ENCODE measurements at regions not wholly inside any gene's neighbourhood (a gene's known extent, or its start where the extent isn't known, plus 50 kb on each side); places are given as distances from the start of the nearest gene placed in this dataset.

DNA sequence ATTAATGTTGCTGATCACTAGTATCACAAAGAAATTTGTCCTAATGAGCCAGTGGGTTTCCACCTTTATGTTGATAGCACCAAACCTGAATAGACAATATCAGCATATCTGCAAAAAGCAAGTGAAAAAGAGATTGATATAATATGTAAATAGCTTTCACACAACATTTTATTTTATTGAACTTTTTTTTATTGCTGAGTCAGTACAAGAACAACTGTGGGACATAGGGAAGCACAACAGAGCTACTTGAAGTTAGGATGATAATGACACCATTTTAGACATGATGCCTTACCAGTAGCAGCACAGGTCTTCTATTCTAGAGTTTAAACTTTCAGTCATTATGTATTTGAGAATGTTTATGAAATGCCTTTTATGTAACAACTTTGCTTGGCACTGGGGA, 554.1 kb upstream of the SETBP1 start:
- Mint-ChIP-seq H3K36me3 (no peaks in the 10 kb centered on the region), H3K4me1 (no peaks in the 10 kb centered on the region), H3K27me3 (ENCODE audit: low read depth) (no peaks in the 10 kb centered on the region), H3K4me3 (no peak overlapping the region), H3K9me3 (no peaks in the 10 kb centered on the region), H3K27ac (no peak overlapping the region)
- ATAC-seq (no peak), DNase-seq (ENCODE audit: low spot score) (no peak)
- POLR2A ChIA-PET = interaction anchor here (0.5 kb wide), 1 partner anchor 17 kb away, joined by 3 read pairs; no protein-coding TSS in a partner anchor
- CTCF ChIA-PET = no interaction called here
- TF ChIP-seq ZNF671 (CRISPR knock-in tag; IDR thresholded peaks at IDR 0.05) (no peak), TCF7 (CRISPR knock-in tag; IDR thresholded peaks at IDR 0.05; ENCODE audit: low read depth) (no peak), MYBL2 (CRISPR knock-in tag; IDR thresholded peaks at IDR 0.05) (no peak), JAZF1 (CRISPR knock-in tag; IDR thresholded peaks at IDR 0.05) (no peak), FOXP1 (CRISPR knock-in tag; IDR thresholded peaks at IDR 0.05; ENCODE audit: borderline replicate concordance) (no peak), ZNF138 (CRISPR knock-in tag; conservative IDR thresholded peaks at IDR 0.05) (no peak), ETV6 (CRISPR knock-in tag; IDR thresholded peaks at IDR 0.05) (no peak), GTF2I (CRISPR knock-in tag; conservative IDR thresholded peaks at IDR 0.05) (no peak), NFATC4 (CRISPR knock-in tag; IDR thresholded peaks at IDR 0.05) (no peak), CREM (CRISPR knock-in tag; IDR thresholded peaks at IDR 0.05) (no peak), EMX1 (CRISPR knock-in tag; IDR thresholded peaks at IDR 0.05) (no peak)
- TF ChIP-seq, protein P1, sequence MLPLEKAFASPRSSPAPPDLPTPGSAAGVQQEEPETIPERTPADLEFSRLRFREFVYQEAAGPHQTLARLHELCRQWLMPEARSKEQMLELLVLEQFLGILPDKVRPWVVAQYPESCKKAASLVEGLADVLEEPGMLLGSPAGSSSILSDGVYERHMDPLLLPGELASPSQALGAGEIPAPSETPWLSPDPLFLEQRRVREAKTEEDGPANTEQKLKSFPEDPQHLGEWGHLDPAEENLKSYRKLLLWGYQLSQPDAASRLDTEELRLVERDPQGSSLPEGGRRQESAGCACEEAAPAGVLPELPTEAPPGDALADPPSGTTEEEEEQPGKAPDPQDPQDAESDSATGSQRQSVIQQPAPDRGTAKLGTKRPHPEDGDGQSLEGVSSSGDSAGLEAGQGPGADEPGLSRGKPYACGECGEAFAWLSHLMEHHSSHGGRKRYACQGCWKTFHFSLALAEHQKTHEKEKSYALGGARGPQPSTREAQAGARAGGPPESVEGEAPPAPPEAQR (CRISPR knock-in tag; IDR thresholded peaks at IDR 0.05) = no peak
- TF ChIP-seq, protein P2, sequence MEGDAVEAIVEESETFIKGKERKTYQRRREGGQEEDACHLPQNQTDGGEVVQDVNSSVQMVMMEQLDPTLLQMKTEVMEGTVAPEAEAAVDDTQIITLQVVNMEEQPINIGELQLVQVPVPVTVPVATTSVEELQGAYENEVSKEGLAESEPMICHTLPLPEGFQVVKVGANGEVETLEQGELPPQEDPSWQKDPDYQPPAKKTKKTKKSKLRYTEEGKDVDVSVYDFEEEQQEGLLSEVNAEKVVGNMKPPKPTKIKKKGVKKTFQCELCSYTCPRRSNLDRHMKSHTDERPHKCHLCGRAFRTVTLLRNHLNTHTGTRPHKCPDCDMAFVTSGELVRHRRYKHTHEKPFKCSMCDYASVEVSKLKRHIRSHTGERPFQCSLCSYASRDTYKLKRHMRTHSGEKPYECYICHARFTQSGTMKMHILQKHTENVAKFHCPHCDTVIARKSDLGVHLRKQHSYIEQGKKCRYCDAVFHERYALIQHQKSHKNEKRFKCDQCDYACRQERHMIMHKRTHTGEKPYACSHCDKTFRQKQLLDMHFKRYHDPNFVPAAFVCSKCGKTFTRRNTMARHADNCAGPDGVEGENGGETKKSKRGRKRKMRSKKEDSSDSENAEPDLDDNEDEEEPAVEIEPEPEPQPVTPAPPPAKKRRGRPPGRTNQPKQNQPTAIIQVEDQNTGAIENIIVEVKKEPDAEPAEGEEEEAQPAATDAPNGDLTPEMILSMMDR (IDR thresholded peaks at IDR 0.05) = no peak
- TF ChIP-seq, protein P3, sequence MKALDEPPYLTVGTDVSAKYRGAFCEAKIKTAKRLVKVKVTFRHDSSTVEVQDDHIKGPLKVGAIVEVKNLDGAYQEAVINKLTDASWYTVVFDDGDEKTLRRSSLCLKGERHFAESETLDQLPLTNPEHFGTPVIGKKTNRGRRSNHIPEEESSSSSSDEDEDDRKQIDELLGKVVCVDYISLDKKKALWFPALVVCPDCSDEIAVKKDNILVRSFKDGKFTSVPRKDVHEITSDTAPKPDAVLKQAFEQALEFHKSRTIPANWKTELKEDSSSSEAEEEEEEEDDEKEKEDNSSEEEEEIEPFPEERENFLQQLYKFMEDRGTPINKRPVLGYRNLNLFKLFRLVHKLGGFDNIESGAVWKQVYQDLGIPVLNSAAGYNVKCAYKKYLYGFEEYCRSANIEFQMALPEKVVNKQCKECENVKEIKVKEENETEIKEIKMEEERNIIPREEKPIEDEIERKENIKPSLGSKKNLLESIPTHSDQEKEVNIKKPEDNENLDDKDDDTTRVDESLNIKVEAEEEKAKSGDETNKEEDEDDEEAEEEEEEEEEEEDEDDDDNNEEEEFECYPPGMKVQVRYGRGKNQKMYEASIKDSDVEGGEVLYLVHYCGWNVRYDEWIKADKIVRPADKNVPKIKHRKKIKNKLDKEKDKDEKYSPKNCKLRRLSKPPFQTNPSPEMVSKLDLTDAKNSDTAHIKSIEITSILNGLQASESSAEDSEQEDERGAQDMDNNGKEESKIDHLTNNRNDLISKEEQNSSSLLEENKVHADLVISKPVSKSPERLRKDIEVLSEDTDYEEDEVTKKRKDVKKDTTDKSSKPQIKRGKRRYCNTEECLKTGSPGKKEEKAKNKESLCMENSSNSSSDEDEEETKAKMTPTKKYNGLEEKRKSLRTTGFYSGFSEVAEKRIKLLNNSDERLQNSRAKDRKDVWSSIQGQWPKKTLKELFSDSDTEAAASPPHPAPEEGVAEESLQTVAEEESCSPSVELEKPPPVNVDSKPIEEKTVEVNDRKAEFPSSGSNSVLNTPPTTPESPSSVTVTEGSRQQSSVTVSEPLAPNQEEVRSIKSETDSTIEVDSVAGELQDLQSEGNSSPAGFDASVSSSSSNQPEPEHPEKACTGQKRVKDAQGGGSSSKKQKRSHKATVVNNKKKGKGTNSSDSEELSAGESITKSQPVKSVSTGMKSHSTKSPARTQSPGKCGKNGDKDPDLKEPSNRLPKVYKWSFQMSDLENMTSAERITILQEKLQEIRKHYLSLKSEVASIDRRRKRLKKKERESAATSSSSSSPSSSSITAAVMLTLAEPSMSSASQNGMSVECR (CRISPR knock-in tag; IDR thresholded peaks at IDR 0.05; ENCODE audit: borderline replicate concordance) = no peak
- TF ChIP-seq, protein P4, sequence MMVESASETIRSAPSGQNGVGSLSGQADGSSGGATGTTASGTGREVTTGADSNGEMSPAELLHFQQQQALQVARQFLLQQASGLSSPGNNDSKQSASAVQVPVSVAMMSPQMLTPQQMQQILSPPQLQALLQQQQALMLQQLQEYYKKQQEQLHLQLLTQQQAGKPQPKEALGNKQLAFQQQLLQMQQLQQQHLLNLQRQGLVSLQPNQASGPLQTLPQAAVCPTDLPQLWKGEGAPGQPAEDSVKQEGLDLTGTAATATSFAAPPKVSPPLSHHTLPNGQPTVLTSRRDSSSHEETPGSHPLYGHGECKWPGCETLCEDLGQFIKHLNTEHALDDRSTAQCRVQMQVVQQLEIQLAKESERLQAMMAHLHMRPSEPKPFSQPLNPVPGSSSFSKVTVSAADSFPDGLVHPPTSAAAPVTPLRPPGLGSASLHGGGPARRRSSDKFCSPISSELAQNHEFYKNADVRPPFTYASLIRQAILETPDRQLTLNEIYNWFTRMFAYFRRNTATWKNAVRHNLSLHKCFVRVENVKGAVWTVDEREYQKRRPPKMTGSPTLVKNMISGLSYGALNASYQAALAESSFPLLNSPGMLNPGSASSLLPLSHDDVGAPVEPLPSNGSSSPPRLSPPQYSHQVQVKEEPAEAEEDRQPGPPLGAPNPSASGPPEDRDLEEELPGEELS (CRISPR knock-in tag; IDR thresholded peaks at IDR 0.05) = no peak
- TF ChIP-seq, protein P5, sequence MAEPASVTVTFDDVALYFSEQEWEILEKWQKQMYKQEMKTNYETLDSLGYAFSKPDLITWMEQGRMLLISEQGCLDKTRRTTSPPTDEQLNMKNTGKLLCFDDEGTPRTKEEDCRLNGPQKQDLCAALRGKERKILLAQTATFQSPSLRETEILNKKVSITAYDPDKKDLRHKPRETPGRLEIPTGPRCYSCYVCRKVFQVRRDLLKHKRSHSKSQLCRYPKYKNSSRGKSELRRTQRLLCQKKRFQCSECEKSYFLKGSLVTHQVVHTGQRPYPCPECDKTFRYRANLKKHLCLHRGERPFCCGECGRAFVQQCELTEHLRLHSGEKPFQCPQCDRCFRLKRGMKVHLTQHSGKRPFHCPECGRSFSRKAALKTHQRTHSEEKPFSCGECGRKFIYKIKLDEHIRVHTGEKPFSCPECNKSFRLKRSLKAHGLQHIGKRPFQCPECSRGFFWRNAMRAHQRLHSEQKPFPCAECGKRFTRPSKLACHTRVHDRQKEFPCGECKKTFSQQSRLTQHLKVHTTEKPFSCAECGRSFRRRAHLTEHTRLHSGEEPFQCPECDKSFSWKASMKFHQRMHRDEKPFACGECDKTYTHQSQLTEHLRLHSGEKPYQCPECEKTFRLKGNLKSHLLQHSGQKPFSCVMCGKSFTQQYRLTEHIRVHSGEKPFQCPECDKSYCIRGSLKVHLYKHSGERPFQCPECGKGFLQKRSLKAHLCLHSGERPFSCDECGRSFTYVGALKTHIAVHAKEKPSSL (CRISPR knock-in tag; conservative IDR thresholded peaks at IDR 0.05) = no peak
- TF ChIP-seq, protein P6, sequence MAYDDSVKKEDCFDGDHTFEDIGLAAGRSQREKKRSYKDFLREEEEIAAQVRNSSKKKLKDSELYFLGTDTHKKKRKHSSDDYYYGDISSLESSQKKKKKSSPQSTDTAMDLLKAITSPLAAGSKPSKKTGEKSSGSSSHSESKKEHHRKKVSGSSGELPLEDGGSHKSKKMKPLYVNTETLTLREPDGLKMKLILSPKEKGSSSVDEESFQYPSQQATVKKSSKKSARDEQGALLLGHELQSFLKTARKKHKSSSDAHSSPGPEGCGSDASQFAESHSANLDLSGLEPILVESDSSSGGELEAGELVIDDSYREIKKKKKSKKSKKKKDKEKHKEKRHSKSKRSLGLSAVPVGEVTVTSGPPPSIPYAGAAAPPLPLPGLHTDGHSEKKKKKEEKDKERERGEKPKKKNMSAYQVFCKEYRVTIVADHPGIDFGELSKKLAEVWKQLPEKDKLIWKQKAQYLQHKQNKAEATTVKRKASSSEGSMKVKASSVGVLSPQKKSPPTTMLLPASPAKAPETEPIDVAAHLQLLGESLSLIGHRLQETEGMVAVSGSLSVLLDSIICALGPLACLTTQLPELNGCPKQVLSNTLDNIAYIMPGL (CRISPR knock-in tag; IDR thresholded peaks at IDR 0.05) = no peak
- TF ChIP-seq, protein P7, sequence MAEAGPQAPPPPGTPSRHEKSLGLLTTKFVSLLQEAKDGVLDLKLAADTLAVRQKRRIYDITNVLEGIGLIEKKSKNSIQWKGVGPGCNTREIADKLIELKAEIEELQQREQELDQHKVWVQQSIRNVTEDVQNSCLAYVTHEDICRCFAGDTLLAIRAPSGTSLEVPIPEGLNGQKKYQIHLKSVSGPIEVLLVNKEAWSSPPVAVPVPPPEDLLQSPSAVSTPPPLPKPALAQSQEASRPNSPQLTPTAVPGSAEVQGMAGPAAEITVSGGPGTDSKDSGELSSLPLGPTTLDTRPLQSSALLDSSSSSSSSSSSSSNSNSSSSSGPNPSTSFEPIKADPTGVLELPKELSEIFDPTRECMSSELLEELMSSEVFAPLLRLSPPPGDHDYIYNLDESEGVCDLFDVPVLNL (CRISPR knock-in tag; IDR thresholded peaks at IDR 0.05; ENCODE audit: borderline replicate concordance, low read depth) = no peak
